ENCODE measurements at regions not wholly inside any gene's neighbourhood (a gene's known extent, or its start where the extent isn't known, plus 50 kb on each side); places are given as distances from the start of the nearest gene placed in this dataset. TPM values are rescaled to one million over a fixed set of nuclear protein-coding genes. Genes with fewer than 3 reads are reported as not detected.

DNA sequence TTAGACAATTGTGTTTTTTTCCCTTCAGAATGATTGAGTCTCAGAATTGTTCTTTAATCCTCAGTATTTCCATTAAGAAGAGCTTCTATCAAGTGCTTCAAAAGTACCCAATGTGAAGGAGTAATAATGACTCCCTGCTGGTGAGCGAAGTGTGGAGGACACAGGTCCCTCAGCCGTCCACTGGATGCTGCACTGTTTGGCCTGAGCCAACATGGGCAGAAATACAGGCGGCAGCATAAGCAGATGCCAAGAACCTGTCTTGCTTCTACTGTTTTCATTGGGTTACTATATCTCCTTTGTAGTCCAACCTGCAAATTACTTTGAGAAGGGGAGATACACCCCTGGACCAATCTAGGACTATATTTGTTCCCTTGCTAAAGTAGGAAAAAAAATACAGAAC is 55.3 kb upstream of the DPH5 start:
- WGBS, 3 donors = 90 to 97% (median 96%) methylated on average over 3 of the region's 3 CpGs
- TF ChIP-seq, protein P1, sequence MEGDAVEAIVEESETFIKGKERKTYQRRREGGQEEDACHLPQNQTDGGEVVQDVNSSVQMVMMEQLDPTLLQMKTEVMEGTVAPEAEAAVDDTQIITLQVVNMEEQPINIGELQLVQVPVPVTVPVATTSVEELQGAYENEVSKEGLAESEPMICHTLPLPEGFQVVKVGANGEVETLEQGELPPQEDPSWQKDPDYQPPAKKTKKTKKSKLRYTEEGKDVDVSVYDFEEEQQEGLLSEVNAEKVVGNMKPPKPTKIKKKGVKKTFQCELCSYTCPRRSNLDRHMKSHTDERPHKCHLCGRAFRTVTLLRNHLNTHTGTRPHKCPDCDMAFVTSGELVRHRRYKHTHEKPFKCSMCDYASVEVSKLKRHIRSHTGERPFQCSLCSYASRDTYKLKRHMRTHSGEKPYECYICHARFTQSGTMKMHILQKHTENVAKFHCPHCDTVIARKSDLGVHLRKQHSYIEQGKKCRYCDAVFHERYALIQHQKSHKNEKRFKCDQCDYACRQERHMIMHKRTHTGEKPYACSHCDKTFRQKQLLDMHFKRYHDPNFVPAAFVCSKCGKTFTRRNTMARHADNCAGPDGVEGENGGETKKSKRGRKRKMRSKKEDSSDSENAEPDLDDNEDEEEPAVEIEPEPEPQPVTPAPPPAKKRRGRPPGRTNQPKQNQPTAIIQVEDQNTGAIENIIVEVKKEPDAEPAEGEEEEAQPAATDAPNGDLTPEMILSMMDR (IDR thresholded peaks at IDR 0.05) = no peak
- TF ChIP-seq EP300 (IDR thresholded peaks at IDR 0.05) (no peak), POLR2A (IDR thresholded peaks at IDR 0.05) (no peak)
- no peak for DNase-seq
- Histone ChIP-seq H3K27me3 (no peaks in the 10 kb centered on the region), H3K4me3 (no peak overlapping the region), H3K36me3 (no peaks in the 10 kb centered on the region), H3K27ac (no peak overlapping the region), H3K9me3 (no peaks in the 10 kb centered on the region), H3K4me1 (ENCODE audit: insufficient read depth) (no peaks in the 10 kb centered on the region)
- intact Hi-C loops (cut with DNase I) = no loop called here

DNA sequence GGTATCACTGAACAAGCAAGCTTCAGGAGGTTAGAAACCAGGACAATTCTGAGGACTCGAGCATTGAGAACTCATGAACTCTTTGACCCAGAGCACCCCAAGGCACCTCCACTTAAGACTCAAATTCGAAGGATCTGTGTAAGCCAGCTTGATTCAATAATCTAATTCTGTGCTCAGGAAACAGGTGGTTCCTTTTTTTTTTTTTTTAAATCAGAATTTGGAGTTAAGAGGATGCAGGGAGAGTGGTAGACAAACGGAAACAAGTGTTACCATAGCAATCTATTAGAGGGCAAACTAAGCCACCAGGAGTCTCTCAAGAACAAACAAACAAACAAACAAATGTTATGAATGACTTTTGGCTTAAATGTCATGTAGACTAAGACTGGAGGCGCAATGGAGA is 53.8 kb upstream of the DPH5 start:
- DNase-seq = no peak
- H3K27me3 ChIP-seq = no peaks in the 10 kb centered on the region
- no peak overlapping the region for H3K27ac ChIP-seq
- H3K9me3 ChIP-seq = no peaks in the 10 kb centered on the region
- intact Hi-C loops (cut with DNase I) = no loop called here
- no peak for TF ChIP-seq EP300 (IDR thresholded peaks at IDR 0.05)
- TF ChIP-seq, protein P1 (IDR thresholded peaks at IDR 0.05) = no peak
- no peak for TF ChIP-seq POLR2A (IDR thresholded peaks at IDR 0.05)
- 89 to 92% (median 90%) methylated on average over 4 of the region's 4 CpGs for WGBS, 3 donors
- H3K4me1 ChIP-seq (ENCODE audit: insufficient read depth) = no peaks in the 10 kb centered on the region
- no peak overlapping the region for H3K4me3 ChIP-seq
- H3K36me3 ChIP-seq = no peaks in the 10 kb centered on the region

GRCh38 chr1:101077849-101078248 is 52.3 kb upstream of the DPH5 start:
- WGBS, 3 donors = 92 to 97% (median 95%) methylated on average over 4 of the region's 4 CpGs
- no peaks in the 10 kb centered on the region for H3K36me3 ChIP-seq
- no peak overlapping the region for H3K4me3 ChIP-seq
- DNase-seq = no peak
- TF ChIP-seq EP300 (IDR thresholded peaks at IDR 0.05) (no peak), POLR2A (IDR thresholded peaks at IDR 0.05) (no peak)
- TF ChIP-seq, protein P1 (IDR thresholded peaks at IDR 0.05) = no peak
- intact Hi-C loops (cut with DNase I) = no loop called here
- no peaks in the 10 kb centered on the region for H3K27me3 ChIP-seq
- H3K9me3 ChIP-seq = no peaks in the 10 kb centered on the region
- H3K27ac ChIP-seq = no peak overlapping the region
- no peaks in the 10 kb centered on the region for H3K4me1 ChIP-seq (ENCODE audit: insufficient read depth)

DNA sequence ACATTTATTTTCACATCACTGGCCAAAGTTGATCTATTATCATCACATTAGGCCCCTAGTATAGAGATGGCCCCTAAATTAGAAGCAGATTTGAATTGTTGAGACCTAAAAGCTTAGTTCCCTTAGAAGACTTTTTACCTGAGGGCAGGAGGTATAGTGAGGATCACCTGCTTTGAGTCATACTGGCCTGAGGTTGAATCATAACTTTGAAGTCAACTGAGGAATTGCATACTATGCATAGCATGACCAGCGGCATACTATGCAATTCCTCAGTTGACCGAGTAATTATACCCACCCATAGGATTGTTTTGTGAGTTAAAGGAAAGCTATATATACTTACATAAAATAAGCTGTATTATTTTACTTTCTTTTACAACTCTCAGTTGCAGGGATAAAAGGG is 50.3 kb upstream of the DPH5 start:
- 97 to 100% (median 99%) methylated on average over 2 of the region's 2 CpGs for WGBS, 3 donors
- TF ChIP-seq POLR2A (IDR thresholded peaks at IDR 0.05) = no peak
- no peak for TF ChIP-seq EP300 (IDR thresholded peaks at IDR 0.05)
- TF ChIP-seq, protein P1 (IDR thresholded peaks at IDR 0.05) = no peak
- intact Hi-C loops (cut with DNase I) = no loop called here
- Histone ChIP-seq H3K9me3 (no peaks in the 10 kb centered on the region), H3K36me3 (no peaks in the 10 kb centered on the region), H3K4me3 (no peak overlapping the region), H3K27ac (no peak overlapping the region), H3K4me1 (ENCODE audit: insufficient read depth) (no peaks in the 10 kb centered on the region), H3K27me3 (no peaks in the 10 kb centered on the region)
- no peak for DNase-seq

Small RNAs in the stretch of these regions (small RNA-seq; reads per million reads assigned to genes)
- not detected for gene RF00424

Measured in ovary (tissue), 7 donors.